Stimulated activated CD4-positive, alpha-beta T cell treated with anti-CD3 and anti-CD28 coated beads, Interleukin-4, amount 100 ng/mL, for 1 hour (primary cell): ENCODE measurements at regions not wholly inside any gene's neighbourhood (a gene's known extent, or its start where the extent isn't known, plus 50 kb on each side); places are given as distances from the start of the nearest gene placed in this dataset.

Source experiments
- DNase-seq: peaks from one replicate; pipeline ENCODE4 v3.0.0-alpha.2; 2020

- DNase-seq, result no peak
Measured at GRCh38 chr21:40901691-40902090, 54.7 kb upstream of the DSCAM start.

- no peak for DNase-seq
Measured at GRCh38 chr21:40902299-40902698, 55.3 kb upstream of the DSCAM start.

- no peak for DNase-seq
Measured at GRCh38 chr21:40902993-40903392, 56.0 kb upstream of the DSCAM start.

GRCh38 chr21:40905251-40905650, 58.3 kb upstream of the DSCAM start:
- no peak for DNase-seq

- DNase-seq, result no peak
Measured at GRCh38 chr21:40912375-40912774, 65.4 kb upstream of the DSCAM start.

GRCh38 chr21:40915114-40915513, 68.2 kb upstream of the DSCAM start:
- DNase-seq, result no peak

GRCh38 chr21:40923407-40923806, 76.4 kb upstream of the DSCAM start:
- DNase-seq, result no peak

GRCh38 chr21:40923901-40924300, 76.9 kb upstream of the DSCAM start:
- DNase-seq, result no peak

GRCh38 chr21:40924641-40925040, 77.7 kb upstream of the DSCAM start:
- DNase-seq, result no peak

GRCh38 chr21:40926238-40926637, 79.3 kb upstream of the DSCAM start:
- DNase-seq, result no peak

GRCh38 chr21:40929833-40930232, 82.9 kb upstream of the DSCAM start:
- DNase-seq, result no peak

- no peak for DNase-seq
Measured at GRCh38 chr21:40931197-40931596, 84.2 kb upstream of the DSCAM start.

GRCh38 chr21:40936178-40936577, 89.2 kb upstream of the DSCAM start:
- no peak for DNase-seq

- DNase-seq, result no peak
Measured at GRCh38 chr21:40936771-40937261, 89.9 kb upstream of the DSCAM start.

- no peak for DNase-seq
Measured at GRCh38 chr21:40938078-40938477, 91.1 kb upstream of the DSCAM start.

GRCh38 chr21:40938611-40939010, 91.7 kb upstream of the DSCAM start:
- no peak for DNase-seq

GRCh38 chr21:40947713-40948112, 100.8 kb upstream of the DSCAM start:
- DNase-seq, result no peak

GRCh38 chr21:40950970-40951369, 104.0 kb upstream of the DSCAM start:
- no peak for DNase-seq

- no peak for DNase-seq
Measured at GRCh38 chr21:40952551-40953323, 105.8 kb upstream of the DSCAM start.

- no peak for DNase-seq
Measured at GRCh38 chr21:40964691-40965090, 117.7 kb upstream of the DSCAM start.

GRCh38 chr21:40967771-40968170, 120.8 kb upstream of the DSCAM start:
- no peak for DNase-seq

GRCh38 chr21:40972151-40972550, 125.2 kb upstream of the DSCAM start:
- DNase-seq, result no peak

GRCh38 chr21:40976198-40977109, 129.5 kb upstream of the DSCAM start:
- no peak for DNase-seq

- no peak for DNase-seq
Measured at GRCh38 chr21:40985370-40985769, 138.4 kb upstream of the DSCAM start.
